ENCODE measurements at regions not wholly inside any gene's neighbourhood (a gene's known extent, or its start where the extent isn't known, plus 50 kb on each side); places are given as distances from the start of the nearest gene placed in this dataset.

DNA sequence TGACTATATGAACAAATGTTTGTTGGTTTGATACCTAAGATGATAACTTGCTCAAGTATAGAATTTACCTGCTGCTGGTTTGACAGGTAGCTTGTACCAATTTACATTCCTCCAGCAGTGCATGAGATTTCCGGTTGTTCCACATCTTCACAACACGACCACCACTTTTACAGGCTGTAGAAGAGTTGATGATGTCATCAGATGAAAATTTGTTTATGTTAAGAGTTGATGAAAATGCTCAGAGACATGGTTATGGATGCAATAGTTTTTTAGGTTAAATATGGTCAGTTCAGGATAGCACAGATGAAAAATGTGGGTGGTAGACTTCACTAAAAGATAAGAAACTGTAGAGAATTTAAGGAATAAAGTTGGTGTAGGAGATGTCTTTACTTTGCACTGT is 468.3 kb downstream of the PCDH18 start:
- DNase-seq (ENCODE audit: low read depth): no peak
- TF ChIP-seq, protein P1, sequence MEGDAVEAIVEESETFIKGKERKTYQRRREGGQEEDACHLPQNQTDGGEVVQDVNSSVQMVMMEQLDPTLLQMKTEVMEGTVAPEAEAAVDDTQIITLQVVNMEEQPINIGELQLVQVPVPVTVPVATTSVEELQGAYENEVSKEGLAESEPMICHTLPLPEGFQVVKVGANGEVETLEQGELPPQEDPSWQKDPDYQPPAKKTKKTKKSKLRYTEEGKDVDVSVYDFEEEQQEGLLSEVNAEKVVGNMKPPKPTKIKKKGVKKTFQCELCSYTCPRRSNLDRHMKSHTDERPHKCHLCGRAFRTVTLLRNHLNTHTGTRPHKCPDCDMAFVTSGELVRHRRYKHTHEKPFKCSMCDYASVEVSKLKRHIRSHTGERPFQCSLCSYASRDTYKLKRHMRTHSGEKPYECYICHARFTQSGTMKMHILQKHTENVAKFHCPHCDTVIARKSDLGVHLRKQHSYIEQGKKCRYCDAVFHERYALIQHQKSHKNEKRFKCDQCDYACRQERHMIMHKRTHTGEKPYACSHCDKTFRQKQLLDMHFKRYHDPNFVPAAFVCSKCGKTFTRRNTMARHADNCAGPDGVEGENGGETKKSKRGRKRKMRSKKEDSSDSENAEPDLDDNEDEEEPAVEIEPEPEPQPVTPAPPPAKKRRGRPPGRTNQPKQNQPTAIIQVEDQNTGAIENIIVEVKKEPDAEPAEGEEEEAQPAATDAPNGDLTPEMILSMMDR (IDR thresholded peaks at IDR 0.05; ENCODE audit: insufficient read depth, low read depth, low read length, missing control alignments): no peak
- no peak overlapping the region for H3K4me3 ChIP-seq (ENCODE audit: low read depth, low read length)

GRCh38 chr4:137043184-137043583 is 489.1 kb downstream of the PCDH18 start:
- TF ChIP-seq, protein P1 (IDR thresholded peaks at IDR 0.05; ENCODE audit: insufficient read depth, low read depth, low read length, missing control alignments): no peak
- no peak overlapping the region for H3K4me3 ChIP-seq (ENCODE audit: low read depth, low read length)
- no peak for DNase-seq (ENCODE audit: low read depth)

- no peak overlapping the region for H3K4me3 ChIP-seq (ENCODE audit: low read depth, low read length)
- DNase-seq (ENCODE audit: low read depth): no peak
- TF ChIP-seq, protein P1 (IDR thresholded peaks at IDR 0.05; ENCODE audit: insufficient read depth, low read depth, low read length, missing control alignments): no peak
These were observed 492.9 kb downstream of the PCDH18 start for GRCh38 chr4:137039370-137039769.

DNA sequence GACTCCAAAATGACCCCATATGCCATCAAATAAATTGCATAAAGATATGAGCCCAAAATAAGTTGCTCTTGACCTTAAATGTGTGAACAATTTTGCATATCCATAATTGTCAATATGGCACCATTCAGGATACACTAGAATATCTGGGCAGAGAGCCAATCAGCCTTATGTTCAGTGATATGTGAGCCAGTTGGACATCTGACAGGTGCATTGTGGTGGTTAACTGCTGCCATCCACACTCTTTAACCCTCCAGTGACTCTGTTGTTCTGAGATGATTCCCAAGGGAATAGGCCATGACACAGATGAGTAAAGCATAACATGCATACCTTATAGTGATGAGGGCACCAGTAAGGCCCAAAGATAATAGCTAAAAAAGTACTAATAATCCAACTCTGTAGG is 500.1 kb downstream of the PCDH18 start:
- H3K4me3 ChIP-seq (ENCODE audit: low read depth, low read length): no peak overlapping the region
- DNase-seq (ENCODE audit: low read depth): no peak
- TF ChIP-seq, protein P1 (IDR thresholded peaks at IDR 0.05; ENCODE audit: insufficient read depth, low read depth, low read length, missing control alignments): no peak

- no peak for DNase-seq (ENCODE audit: low read depth)
These were observed 503.3 kb downstream of the PCDH18 start for GRCh38 chr4:137029026-137029425.

DNA sequence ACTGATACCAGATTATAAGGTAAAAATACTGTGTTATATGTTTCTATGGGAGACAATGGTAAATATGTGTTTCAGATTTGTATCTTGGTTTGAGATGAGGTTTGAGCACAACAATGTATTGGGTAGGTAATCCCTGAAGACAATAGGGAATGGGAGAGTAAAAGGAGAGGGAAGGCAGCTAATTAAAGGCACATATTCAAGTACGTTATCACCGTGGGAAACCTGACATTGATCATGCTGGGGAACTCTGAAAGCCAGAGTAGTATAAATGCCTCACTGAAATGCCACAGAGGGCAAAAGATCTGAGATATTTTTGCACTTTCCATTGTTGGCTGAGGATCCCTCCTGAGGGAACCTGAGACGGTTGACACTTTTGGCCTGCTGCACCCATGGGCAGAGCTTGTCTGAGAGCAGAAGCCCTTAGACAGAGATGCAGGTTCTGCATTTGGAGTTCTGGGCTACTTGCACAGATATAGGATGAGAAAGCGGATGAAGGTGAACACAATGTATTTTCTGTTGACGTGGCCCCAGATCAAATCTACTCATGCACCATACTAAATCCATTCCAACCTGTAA is 506.7 kb downstream of the PCDH18 start:
- TF ChIP-seq, protein P1 (IDR thresholded peaks at IDR 0.05; ENCODE audit: insufficient read depth, low read depth, low read length, missing control alignments): no peak
- H3K4me3 ChIP-seq (ENCODE audit: low read depth, low read length): no peak overlapping the region
- no peak for DNase-seq (ENCODE audit: low read depth)

More at GRCh38 chr4:137029026-137029425, 503.3 kb downstream of the PCDH18 start:
- no peak overlapping the region for H3K4me3 ChIP-seq (ENCODE audit: low read depth, low read length)
- TF ChIP-seq, protein P1 (IDR thresholded peaks at IDR 0.05; ENCODE audit: insufficient read depth, low read depth, low read length, missing control alignments): no peak
